ENCODE measurements at regions not wholly inside any gene's neighbourhood (a gene's known extent, or its start where the extent isn't known, plus 50 kb on each side); places are given as distances from the start of the nearest gene placed in this dataset.

DNA sequence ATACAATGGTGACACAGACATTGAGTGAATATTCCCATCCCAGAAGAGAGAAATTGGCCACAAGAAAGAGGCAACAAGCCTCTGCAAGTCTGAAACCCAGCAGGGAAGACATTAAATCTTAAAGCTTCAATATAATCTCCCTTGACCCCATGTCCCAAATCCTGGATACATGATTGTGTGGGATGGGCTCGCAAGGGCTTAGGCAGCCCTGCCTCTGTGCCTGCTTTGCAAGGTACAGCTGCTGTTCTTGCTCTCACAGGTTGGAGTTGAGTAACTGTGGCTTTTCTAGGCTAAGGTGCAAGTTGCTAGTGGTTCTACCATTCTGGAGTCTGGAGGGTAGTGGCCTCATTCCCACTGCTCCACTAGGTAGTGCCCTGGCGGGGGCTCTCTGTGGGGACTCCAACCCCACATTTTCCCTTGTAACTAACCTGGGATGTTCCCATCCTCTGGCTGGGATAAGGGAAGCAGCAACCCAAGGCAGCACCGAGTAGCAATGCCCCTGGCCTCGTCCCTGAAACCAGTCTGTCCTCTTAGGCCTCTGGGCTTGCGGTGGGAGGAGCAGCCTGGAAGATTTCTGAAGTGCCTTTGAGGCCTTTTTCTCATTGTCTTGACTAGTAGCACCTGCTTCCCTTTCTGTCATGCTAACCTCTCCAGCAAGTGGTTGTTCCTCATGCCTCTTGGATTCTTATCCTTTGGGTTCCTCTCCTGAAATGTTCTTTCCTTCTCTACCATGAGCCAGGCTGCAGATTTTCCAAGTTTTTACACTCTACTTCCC is 90.0 kb downstream of the FAM174B start:
- DNase-seq: no peak

DNA sequence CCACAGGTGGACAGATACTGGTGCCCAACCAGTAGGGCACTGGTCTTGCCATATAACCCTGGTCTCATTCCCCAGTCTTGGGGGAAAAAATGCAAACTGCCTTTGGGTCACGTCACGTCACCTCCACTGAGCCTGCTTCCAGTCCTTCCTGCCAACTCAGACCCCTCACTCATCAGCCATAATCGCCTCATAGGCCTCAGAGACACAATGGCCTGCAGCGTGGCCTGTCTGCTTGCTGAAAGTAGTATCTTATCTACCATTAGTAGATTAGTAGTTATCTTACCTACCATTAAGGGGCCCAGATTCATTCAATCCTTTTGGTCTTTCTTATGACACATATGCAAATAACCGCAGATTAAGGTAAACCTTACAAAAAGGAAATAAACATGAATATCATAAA is 93.8 kb downstream of the FAM174B start:
- DNase-seq: no peak

DNA sequence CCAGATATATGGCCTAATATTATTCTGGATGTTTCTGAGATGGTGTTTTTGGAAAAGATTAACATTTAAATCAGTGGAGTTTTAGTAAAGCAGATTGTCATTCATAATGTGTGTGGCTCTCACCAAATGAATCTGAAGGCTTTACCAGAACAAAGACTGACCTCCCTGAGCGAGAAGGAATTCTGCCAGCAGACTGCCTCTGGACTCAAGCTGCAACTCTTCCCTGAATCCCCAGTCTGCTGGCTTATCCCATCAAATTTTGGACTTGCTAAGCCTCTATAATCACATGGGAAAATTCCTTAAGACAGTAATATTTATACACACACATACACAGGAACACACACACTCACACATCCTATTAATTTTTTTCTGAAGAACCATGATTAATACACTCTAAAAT is 102.3 kb downstream of the FAM174B start:
- no peak for DNase-seq

GRCh38 chr15:92545996-92546395 is 109.6 kb downstream of the FAM174B start:
- DNase-seq: no peak

- peak; percentile 73 for DNase-seq
These were observed 114.0 kb downstream of the FAM174B start for GRCh38 chr15:92541291-92542200.

DNA sequence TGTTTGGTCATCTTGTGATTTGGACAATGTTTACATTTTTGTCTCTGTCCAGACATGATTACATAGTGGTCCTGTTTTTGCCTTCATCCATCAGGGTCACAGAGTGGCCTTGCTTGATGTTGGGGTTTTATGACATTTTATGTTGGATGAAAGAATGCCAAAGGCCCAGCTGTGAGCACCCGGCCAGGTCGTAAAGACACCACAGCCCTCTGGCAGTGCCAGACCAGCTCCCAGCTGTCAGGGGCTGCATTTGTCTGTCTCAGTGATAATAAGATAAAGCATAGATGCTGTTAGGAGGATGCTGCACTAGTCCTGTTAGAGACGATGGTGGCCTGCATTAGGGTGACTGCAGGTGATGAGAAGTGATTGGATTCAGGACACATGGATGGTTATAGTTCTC is 117.5 kb downstream of the FAM174B start:
- no peak for DNase-seq

GRCh38 chr15:92533298-92533697 is 122.3 kb downstream of the FAM174B start:
- no peak for DNase-seq

DNA sequence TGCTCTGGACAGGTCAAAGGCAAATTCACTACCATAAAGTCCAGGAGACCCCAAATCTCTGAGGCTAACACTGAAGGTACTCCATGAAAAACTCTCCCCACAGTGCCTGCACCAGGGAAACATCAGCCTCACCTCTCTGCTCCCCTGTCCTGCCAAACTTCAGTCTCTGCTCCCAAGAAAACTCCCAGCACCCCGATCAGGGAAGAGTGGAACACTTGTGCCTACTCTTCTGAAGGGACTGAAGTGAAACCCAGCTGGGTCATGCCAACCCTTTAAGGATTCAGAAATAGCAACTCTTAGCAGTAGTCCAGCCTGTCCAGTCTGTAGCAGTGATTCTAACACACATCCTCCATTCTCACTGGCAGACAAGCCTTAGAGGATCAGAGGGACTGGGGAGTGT is 124.2 kb downstream of the FAM174B start:
- no peak for DNase-seq

- DNase-seq: no peak
These were observed 126.8 kb downstream of the FAM174B start for GRCh38 chr15:92528736-92529135.

- DNase-seq: no peak
These were observed 128.4 kb downstream of the FAM174B start for GRCh38 chr15:92527197-92527596.

DNA sequence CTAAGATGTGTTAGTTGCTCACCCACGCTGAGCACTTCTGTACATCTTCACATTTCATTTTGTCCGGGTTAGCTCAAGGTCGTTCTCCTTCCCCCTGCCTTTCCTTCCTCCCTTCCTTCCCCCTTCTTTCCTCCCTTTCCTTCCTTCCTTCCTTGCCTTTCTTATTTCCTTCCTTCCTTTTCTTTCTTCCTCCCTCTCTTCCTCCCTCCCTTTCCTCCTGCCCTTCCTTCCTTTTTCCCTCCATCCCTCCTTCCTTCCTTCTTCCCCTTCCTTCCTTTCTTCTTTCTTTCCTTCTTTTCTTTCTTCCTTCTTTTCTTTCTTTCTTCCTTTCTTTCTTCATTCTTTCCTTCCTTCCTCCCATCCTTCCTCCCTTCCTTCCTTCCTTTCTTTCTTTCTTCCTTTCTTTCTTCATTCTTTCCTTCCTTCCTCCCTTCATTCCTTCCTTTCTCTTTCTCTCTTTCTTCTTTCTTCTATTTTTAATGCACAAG is 129.8 kb downstream of the FAM174B start:
- no peak for DNase-seq

GRCh38 chr15:92524874-92525565 is 130.6 kb downstream of the FAM174B start:
- DNase-seq: no peak

- DNase-seq: no peak
These were observed 130.5 kb downstream of the ST8SIA2 start for GRCh38 chr15:92524161-92524560.

DNA sequence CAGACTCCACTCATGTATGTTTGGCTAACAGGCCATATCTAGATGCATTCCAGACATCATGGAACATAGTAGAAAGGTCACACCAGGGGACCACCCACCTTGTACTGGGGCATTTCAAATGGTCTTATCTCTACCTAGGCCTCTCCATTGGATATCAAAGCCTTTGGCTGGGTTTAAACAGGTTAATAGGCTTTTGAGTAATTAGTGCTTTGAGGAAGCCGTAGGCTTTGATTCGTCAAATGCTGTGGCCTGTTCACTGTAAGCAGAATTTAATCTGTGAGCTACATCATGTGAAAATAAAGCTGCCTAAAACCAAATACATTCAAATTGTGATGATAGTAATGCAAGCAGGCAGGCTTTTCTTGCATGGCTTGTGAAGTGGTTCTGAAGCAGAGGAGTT is 129.5 kb downstream of the ST8SIA2 start:
- DNase-seq: no peak

GRCh38 chr15:92521624-92522008 is 127.9 kb downstream of the ST8SIA2 start:
- DNase-seq: peak; percentile 83

GRCh38 chr15:92520914-92521623 is 127.4 kb downstream of the ST8SIA2 start:
- no peak for DNase-seq

GRCh38 chr15:92519709-92520108 is 126.0 kb downstream of the ST8SIA2 start:
- DNase-seq: peak; percentile 51
